ENCODE measurements at regions not wholly inside any gene's neighbourhood (a gene's known extent, or its start where the extent isn't known, plus 50 kb on each side); places are given as distances from the start of the nearest gene placed in this dataset.

DNA sequence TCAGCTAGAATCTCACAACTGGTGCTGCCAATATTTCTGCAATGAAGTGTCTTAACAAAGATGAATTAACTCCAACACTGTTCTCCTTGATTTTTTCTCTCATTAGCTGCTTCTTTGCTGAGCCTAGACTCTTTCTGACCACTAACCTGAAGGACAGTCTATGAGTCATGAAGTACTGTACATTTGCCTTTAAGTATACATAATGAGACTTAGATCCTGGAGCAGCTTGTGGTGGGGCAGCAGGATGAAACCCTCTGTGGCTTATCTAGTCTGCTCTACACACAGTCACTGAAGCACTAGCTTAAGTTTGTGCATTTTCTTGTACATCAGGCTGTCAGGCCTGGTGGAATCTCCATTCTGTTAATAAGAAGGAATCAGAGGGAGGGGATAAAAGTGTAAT lies 307.4 kb upstream of the SMIM31 start:
- Histone ChIP-seq H4K20me1 (replicated peaks in 1 of 2; ENCODE audit: control insufficient read depth in 1 of 2, insufficient read depth in 2 of 2, low read length in 2 of 2) (no peaks in the 10 kb centered on the region), H3K4me1 (replicated peaks in 1 of 4; ENCODE audit: control insufficient read depth in 3 of 4, insufficient read depth in 4 of 4, low read length in 3 of 4) (no peaks in the 10 kb centered on the region), H4K8ac (ENCODE audit: extremely low read depth, insufficient read depth, low read length) (no peak overlapping the region), H3K23me2 (ENCODE audit: low read depth, low read length) (no peaks in the 10 kb centered on the region), H2BK20ac (ENCODE audit: low read length) (no peak overlapping the region), H2BK120ac (replicated peaks; ENCODE audit: low read depth, low read length) (no peak overlapping the region), H3K9me3 (ENCODE audit: insufficient read depth in 2 of 2, low read depth in 1 of 2, low read length in 1 of 2) (no peaks in the 10 kb centered on the region), H3K4me2 (ENCODE audit: insufficient read depth in 1 of 2, low read depth in 2 of 2, low read length in 2 of 2) (no peak overlapping the region), H2AFZ (ENCODE audit: low read length) (no peak overlapping the region), H3K18ac (ENCODE audit: extremely low read depth, low read length) (no peak overlapping the region), H2BK12ac (ENCODE audit: low read depth, low read length) (no peak overlapping the region), H3K23ac (ENCODE audit: insufficient read length) (no peak overlapping the region), H3K4ac (replicated peaks; ENCODE audit: insufficient read length, low read depth, low read length) (no peak overlapping the region), H2AK5ac (ENCODE audit: low read depth, low read length) (no peak overlapping the region), H2BK15ac (ENCODE audit: low read length) (no peak overlapping the region), H3K27ac (ENCODE audit: low read depth, low read length) (no peak overlapping the region), H3K79me1 (ENCODE audit: low read depth, low read length) (no peaks in the 10 kb centered on the region), H3K9ac (replicated peaks in 1 of 4; ENCODE audit: extremely low read depth in 1 of 4, low read depth in 3 of 4, low read length in 3 of 4) (no peak overlapping the region), H3K56ac (replicated peaks; ENCODE audit: insufficient read length, low read depth, low read length) (no peak overlapping the region), H3K27me3 (replicated peaks in 1 of 4; ENCODE audit: control insufficient read depth in 3 of 4, extremely low read depth in 1 of 4, insufficient read depth in 3 of 4, low read length in 3 of 4) (no peaks in the 10 kb centered on the region), H4K5ac (ENCODE audit: insufficient read length, low read depth, low read length) (no peak overlapping the region), H2BK5ac (ENCODE audit: low read depth, low read length) (no peak overlapping the region), H3K14ac (ENCODE audit: insufficient read length) (no peak overlapping the region), H4K91ac (replicated peaks; ENCODE audit: insufficient read length, low read length) (no peak overlapping the region), H3K36me3 (ENCODE audit: control insufficient read depth in 2 of 4, insufficient read depth in 4 of 4, low read length in 3 of 4) (no peaks in the 10 kb centered on the region), H3K79me2 (ENCODE audit: control insufficient read depth in 1 of 2, insufficient read depth in 2 of 2, low read length in 2 of 2) (no peaks in the 10 kb centered on the region), H3K4me3 (ENCODE audit: extremely low read depth in 1 of 4, insufficient read depth in 2 of 4, low read depth in 3 of 4, low read length in 4 of 4) (no peak overlapping the region)
- POLR2A ChIA-PET (ENCODE audit: partially characterized antibody): no interaction called here
- DNase-seq (ENCODE audit: low read depth in 1 of 2, low spot score in 2 of 2): no peak
- CTCF ChIA-PET (ENCODE audit: partially characterized antibody): interaction anchor here (0.9 kb wide), 1 partner anchor 25 kb away, joined by 4 read pairs; no protein-coding TSS in a partner anchor
- FAIRE-seq: no peak
- TF ChIP-seq TCF12 (IDR thresholded peaks at IDR 0.05; ENCODE audit: low read depth, low read length): no peak
- no peak for TF ChIP-seq CREB1 (IDR thresholded peaks at IDR 0.05)
- TF ChIP-seq SIRT6 (IDR thresholded peaks at IDR 0.05; ENCODE audit: low read length): no peak
- no peak for TF ChIP-seq EZH2 (IDR thresholded peaks at IDR 0.05; ENCODE audit: low read depth, low read length, severe bottlenecking)

Measured in H1 (cell line).